Osteoblast (primary cell): ENCODE measurements at regions not wholly inside any gene's neighbourhood (a gene's known extent, or its start where the extent isn't known, plus 50 kb on each side); places are given as distances from the start of the nearest gene placed in this dataset.

Experiments
- DNase-seq: peaks from one replicate; pipeline ENCODE4 v3.0.0; 2011; ENCODE audit warnings: low spot score, mixed read lengths; ENCODE audit not compliant: insufficient read length; ENCODE audit errors: missing footprints
- H2AFZ ChIP-seq: 2 replicates; pipeline ENCODE4 v1.6.0; 2011; ENCODE audit warnings: mild to moderate bottlenecking, low read length
- H3K27ac ChIP-seq: 2 replicates; pipeline ENCODE4 v1.5.1; 2011; ENCODE audit warnings: mild to moderate bottlenecking, low read depth, low read length, moderate library complexity
- H3K27me3 ChIP-seq: 2 replicates; pipeline ENCODE4 v1.6.0; 2012; ENCODE audit warnings: mild to moderate bottlenecking, control low read depth, inconsistent platforms, low read length, moderate library complexity; ENCODE audit not compliant: insufficient read depth
- H3K36me3 ChIP-seq: 2 replicates; pipeline ENCODE4 v1.5.1; 2011; ENCODE audit warnings: mild to moderate bottlenecking, low read length, control low read depth, moderate library complexity; ENCODE audit not compliant: insufficient read depth
- H3K4me1 ChIP-seq: 2 replicates; pipeline ENCODE4 v1.5.1; 2011; ENCODE audit warnings: mild to moderate bottlenecking, low read length, control low read depth, moderate library complexity; ENCODE audit not compliant: insufficient read depth
- H3K4me2 ChIP-seq: 2 replicates; pipeline ENCODE4 v1.6.0; 2011; ENCODE audit warnings: mild to moderate bottlenecking, low read length; ENCODE audit not compliant: insufficient read depth
- H3K4me3 ChIP-seq: fragments of 200-600 bp; sonication (generic); 3 replicates; pipeline ENCODE4 v1.5.1; 2012; ENCODE audit warnings: mild to moderate bottlenecking, low read length, inconsistent platforms; ENCODE audit not compliant: insufficient read depth
- H3K79me2 ChIP-seq: 2 replicates; pipeline ENCODE4 v1.6.0; 2012; ENCODE audit warnings: mild to moderate bottlenecking, low read length, control low read depth, inconsistent platforms; ENCODE audit not compliant: insufficient read depth
- H3K9me3 ChIP-seq: 2 replicates; pipeline ENCODE4 v1.5.1; 2011; ENCODE audit warnings: low read depth, low read length, control low read depth
- H4K20me1 ChIP-seq: 2 replicates; pipeline ENCODE4 v1.6.0; 2012; ENCODE audit warnings: mild to moderate bottlenecking, low read length, control low read depth; ENCODE audit not compliant: insufficient read depth
- TF ChIP-seq, protein P1 (sequence below): IDR thresholded peaks from 2 replicates; pipeline ENCODE4 v1.5.1; 2011; ENCODE audit warnings: mild to moderate bottlenecking, low read depth, low read length, moderate library complexity; ENCODE audit errors: extremely low read depth

DNA sequence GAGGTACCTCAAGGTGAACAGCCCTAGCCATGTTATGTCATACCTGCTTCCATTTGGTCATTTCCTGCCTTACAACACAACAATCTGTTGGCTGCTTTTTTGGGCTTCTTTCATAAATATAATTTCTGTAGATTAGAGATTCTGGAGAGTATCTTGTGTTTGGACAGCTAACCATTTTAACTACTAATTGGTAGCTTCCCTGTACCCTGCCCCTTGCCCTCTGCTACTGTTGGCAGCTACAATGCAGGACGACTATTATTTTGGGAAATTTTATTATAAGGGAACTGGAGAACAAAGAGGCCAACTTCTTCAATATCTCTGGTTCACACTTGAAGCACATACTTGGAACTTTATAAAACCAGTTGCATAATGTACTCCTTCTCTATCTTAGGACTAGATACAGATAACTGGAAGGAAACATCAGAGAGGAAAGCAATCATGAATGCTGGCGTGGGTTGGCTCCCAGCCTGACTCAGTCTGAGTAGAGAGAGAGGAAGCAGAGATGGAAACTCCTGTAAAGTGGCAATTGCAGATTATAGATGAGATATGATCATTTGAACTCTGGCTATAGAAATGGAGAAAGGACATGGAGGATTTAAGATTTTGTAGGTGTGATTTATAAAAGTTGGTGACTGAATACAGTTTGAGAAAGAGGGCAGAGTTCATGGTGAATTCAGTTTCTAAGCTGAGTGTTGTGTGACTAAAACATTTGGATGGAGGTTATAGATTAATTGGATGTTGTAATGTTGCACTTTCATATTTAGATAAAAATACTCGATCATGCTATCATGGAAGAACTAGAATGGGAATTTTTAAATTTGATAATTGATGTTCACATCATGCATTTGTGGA, 74.5 kb downstream of the MDH1 start:
- Histone ChIP-seq H3K4me2 (no peak overlapping the region), H3K4me3 (no peak overlapping the region), H3K9me3 (no peaks in the 10 kb centered on the region), H3K36me3 (no peaks in the 10 kb centered on the region), H3K4me1 (peaks cover 54% of the 10 kb centered on the region), H3K79me2 (no peaks in the 10 kb centered on the region), H4K20me1 (no peaks in the 10 kb centered on the region), H3K27ac (peak overlapping the region; percentile 35), H3K27me3 (no peaks in the 10 kb centered on the region), H2AFZ (peak overlapping the region; percentile 27)
- DNase-seq: no peak
- TF ChIP-seq, protein P1, sequence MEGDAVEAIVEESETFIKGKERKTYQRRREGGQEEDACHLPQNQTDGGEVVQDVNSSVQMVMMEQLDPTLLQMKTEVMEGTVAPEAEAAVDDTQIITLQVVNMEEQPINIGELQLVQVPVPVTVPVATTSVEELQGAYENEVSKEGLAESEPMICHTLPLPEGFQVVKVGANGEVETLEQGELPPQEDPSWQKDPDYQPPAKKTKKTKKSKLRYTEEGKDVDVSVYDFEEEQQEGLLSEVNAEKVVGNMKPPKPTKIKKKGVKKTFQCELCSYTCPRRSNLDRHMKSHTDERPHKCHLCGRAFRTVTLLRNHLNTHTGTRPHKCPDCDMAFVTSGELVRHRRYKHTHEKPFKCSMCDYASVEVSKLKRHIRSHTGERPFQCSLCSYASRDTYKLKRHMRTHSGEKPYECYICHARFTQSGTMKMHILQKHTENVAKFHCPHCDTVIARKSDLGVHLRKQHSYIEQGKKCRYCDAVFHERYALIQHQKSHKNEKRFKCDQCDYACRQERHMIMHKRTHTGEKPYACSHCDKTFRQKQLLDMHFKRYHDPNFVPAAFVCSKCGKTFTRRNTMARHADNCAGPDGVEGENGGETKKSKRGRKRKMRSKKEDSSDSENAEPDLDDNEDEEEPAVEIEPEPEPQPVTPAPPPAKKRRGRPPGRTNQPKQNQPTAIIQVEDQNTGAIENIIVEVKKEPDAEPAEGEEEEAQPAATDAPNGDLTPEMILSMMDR: no peak

DNA sequence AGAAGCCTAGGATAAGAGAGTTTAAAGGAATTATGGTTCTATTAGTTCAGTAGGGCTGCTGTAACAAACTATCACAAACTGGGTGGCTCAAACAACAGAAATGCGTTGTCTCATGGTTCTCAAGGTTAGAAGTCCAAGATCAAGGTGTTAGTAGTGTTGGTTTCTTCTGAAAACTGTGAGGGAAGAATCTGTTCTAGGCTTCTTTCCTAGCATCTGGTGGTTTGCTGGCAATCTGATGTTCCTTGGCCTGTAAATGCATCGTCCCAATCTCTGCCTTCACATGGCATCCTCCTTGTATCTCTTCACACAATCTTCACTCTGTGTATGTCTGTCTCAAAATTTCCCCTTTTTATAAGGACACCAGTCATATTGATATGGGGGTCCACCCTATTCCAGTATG, 76.3 kb downstream of the MDH1 start:
- Histone ChIP-seq H3K4me2 (no peak overlapping the region), H4K20me1 (no peaks in the 10 kb centered on the region), H3K4me1 (peaks cover 51% of the 10 kb centered on the region), H2AFZ (no peak overlapping the region), H3K27me3 (no peaks in the 10 kb centered on the region), H3K79me2 (no peaks in the 10 kb centered on the region), H3K27ac (peak overlapping the region; percentile 94), H3K9me3 (no peaks in the 10 kb centered on the region), H3K4me3 (no peak overlapping the region), H3K36me3 (no peaks in the 10 kb centered on the region)
- DNase-seq: no peak
- TF ChIP-seq, protein P1: no peak

DNA sequence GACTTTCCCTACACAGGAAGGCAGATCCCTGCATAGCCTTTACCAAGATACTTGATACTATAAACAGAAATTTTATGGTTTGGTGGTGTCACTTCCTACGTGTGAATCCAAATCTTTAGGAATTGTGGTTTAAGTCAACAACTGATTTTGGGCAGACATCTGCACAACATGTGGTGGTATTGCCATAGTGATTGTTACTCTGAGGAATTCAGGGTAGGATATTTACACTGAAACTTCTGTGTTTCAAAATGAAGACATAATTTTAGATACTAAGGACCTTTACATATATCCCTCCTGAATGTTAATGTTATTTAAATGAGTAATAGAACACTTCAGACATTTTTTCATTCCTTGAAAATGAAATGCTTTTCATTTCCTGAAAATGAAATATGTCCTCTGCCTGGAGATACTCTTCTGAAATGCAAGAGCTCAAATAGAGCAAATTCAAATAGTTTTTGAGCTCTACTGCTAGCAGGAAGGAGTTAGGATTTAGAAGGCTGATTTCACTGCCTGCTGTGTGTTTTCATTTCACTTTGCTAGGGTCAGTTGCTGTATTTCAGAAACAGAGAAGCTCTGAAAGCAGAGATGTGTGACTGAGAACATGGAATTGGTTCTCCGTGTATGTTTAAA, 77.2 kb downstream of the MDH1 start:
- Histone ChIP-seq H4K20me1 (no peaks in the 10 kb centered on the region), H3K27me3 (no peaks in the 10 kb centered on the region), H3K4me2 (peak overlapping the region; percentile 80), H3K4me1 (peaks cover 46% of the 10 kb centered on the region), H3K4me3 (peak overlapping the region; percentile 54), H3K36me3 (no peaks in the 10 kb centered on the region), H3K9me3 (no peaks in the 10 kb centered on the region), H2AFZ (peak overlapping the region; percentile 80), H3K79me2 (no peaks in the 10 kb centered on the region), H3K27ac (peak overlapping the region; percentile 94)
- peak; percentile 38 for DNase-seq
- TF ChIP-seq, protein P1: no peak

DNA sequence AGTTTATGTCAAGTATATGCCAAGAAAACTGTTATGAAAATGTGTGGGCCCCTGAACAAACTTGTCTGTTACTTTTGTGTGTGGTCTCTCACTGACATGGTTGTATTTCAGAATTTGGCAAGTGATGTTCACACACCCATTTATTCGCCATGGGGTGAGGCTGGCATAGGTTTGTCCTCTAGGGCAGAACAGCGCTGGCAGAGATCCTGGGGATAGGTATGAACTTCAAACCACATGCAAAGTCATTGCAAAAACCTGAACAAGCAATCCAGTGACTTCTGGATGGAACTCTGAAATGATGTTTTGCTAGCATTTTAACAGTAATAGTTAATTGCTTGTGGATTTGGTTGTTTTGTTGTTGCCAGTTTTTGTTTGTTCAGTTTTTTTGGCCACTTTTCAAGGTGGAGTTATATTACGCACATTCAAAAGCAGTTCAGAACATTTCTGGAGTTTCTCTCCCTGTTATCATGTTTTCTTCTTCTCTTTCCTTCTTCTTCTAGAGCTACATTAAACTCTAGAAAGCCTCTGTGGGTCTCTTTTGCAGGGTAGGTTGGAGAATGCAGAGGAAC, 78.5 kb downstream of the MDH1 start:
- DNase-seq: no peak
- Histone ChIP-seq H3K79me2 (no peaks in the 10 kb centered on the region), H3K4me3 (no peak overlapping the region), H3K4me2 (no peak overlapping the region), H4K20me1 (no peaks in the 10 kb centered on the region), H3K36me3 (no peaks in the 10 kb centered on the region), H3K27me3 (no peaks in the 10 kb centered on the region), H3K27ac (peak overlapping the region; percentile 94), H2AFZ (no peak overlapping the region), H3K9me3 (no peaks in the 10 kb centered on the region), H3K4me1 (peaks cover 34% of the 10 kb centered on the region)
- TF ChIP-seq, protein P1: no peak
